ENCODE measurements at regions not wholly inside any gene's neighbourhood (a gene's known extent, or its start where the extent isn't known, plus 50 kb on each side); places are given as distances from the start of the nearest gene placed in this dataset.

GRCh38 chr3:157782236-157782635, 279.0 kb upstream of the VEPH1 start:
- no peak overlapping the region for H3K27ac ChIP-seq (ENCODE audit: low read depth, low read length)
- DNase-seq: no peak
- no peak overlapping the region for H3K4me3 Mint-ChIP-seq
- intact Hi-C loops (cut with micrococcal nuclease): no loop called here
- H3K4me3 ChIP-seq (ENCODE audit: low read length): no peak overlapping the region
- H3K4me1 Mint-ChIP-seq: no peaks in the 10 kb centered on the region
- no peaks in the 10 kb centered on the region for H3K27me3 ChIP-seq (ENCODE audit: control insufficient read depth in 2 of 2, insufficient read depth in 2 of 2, low read length in 2 of 2)
- H3K27me3 Mint-ChIP-seq: peaks cover 0 to 12% (median 0%) of the 10 kb centered on the region in 5 donors
- ChIA-PET POLR2A (no interaction called here), CTCF (no interaction called here)
- ATAC-seq: no peak
- no peaks in the 10 kb centered on the region for H3K9me3 ChIP-seq (ENCODE audit: control insufficient read depth in 2 of 3, low read length in 3 of 3)
- no peaks in the 10 kb centered on the region for H3K4me1 ChIP-seq (ENCODE audit: control insufficient read depth in 2 of 2, insufficient read depth in 2 of 2, low read length in 2 of 2)
- H3K9me3 Mint-ChIP-seq: peaks cover 0 to 26% (median 4%) of the 10 kb centered on the region in 11 donors
- H3K27ac Mint-ChIP-seq: no peak overlapping the region
- H3K36me3 Mint-ChIP-seq: no peaks in the 10 kb centered on the region
- no peaks in the 10 kb centered on the region for H3K36me3 ChIP-seq (ENCODE audit: control insufficient read depth in 2 of 3, insufficient read depth in 3 of 3, low read length in 3 of 3)

DNA sequence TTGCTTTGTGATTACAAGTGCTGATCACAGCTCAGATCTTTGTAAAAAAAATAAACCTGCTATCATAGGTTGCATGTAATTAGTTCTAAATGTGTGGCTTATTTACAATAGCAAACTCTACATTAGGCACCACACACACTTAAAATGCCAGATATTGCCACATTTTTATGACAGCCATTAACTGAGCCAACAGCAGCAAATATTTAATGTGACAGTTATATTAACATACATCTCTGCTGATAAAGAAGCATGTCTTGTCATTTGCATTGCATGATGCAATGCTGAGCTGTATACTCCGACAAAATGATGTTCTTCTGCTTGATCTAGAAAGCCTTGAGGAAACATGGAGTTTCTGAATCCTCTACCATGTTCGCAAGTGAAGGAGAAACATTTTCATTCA, 273.6 kb upstream of the VEPH1 start:
- peaks cover 0 to 12% (median 4%) of the 10 kb centered on the region in 5 donors for H3K27me3 Mint-ChIP-seq

GRCh38 chr3:157775446-157775845, 272.2 kb upstream of the VEPH1 start:
- ChIA-PET POLR2A (no interaction called here), CTCF (no interaction called here)
- no peaks in the 10 kb centered on the region for H3K9me3 ChIP-seq (ENCODE audit: control insufficient read depth in 2 of 3, low read length in 3 of 3)
- Mint-ChIP-seq H3K4me3 (no peak overlapping the region), H3K36me3 (no peaks in the 10 kb centered on the region), H3K27me3 (peaks cover 0 to 8% (median 4%) of the 10 kb centered on the region in 5 donors), H3K4me1 (no peaks in the 10 kb centered on the region), H3K9me3 (peaks cover 0 to 14% (median 1%) of the 10 kb centered on the region in 11 donors), H3K27ac (no peak overlapping the region)
- no peaks in the 10 kb centered on the region for H3K27me3 ChIP-seq (ENCODE audit: control insufficient read depth in 2 of 2, insufficient read depth in 2 of 2, low read length in 2 of 2)
- no peaks in the 10 kb centered on the region for H3K36me3 ChIP-seq (ENCODE audit: control insufficient read depth in 2 of 3, insufficient read depth in 3 of 3, low read length in 3 of 3)
- no peak overlapping the region for H3K27ac ChIP-seq (ENCODE audit: low read depth, low read length)
- no peak for ATAC-seq
- no peaks in the 10 kb centered on the region for H3K4me1 ChIP-seq (ENCODE audit: control insufficient read depth in 2 of 2, insufficient read depth in 2 of 2, low read length in 2 of 2)
- H3K4me3 ChIP-seq (ENCODE audit: low read length): no peak overlapping the region
- intact Hi-C loops (cut with micrococcal nuclease): no loop called here
- DNase-seq: no peak

More for the DNA sequence above, 273.6 kb upstream of the VEPH1 start:
- Histone ChIP-seq H3K4me1 (ENCODE audit: control insufficient read depth in 2 of 2, insufficient read depth in 2 of 2, low read length in 2 of 2) (no peaks in the 10 kb centered on the region), H3K36me3 (ENCODE audit: control insufficient read depth in 2 of 3, insufficient read depth in 3 of 3, low read length in 3 of 3) (no peaks in the 10 kb centered on the region), H3K9me3 (ENCODE audit: control insufficient read depth in 2 of 3, low read length in 3 of 3) (no peaks in the 10 kb centered on the region), H3K27me3 (ENCODE audit: control insufficient read depth in 2 of 2, insufficient read depth in 2 of 2, low read length in 2 of 2) (no peaks in the 10 kb centered on the region), H3K4me3 (ENCODE audit: low read length) (no peak overlapping the region), H3K27ac (ENCODE audit: low read depth, low read length) (no peak overlapping the region)
- no peak for ATAC-seq
- Mint-ChIP-seq H3K36me3 (no peaks in the 10 kb centered on the region), H3K4me3 (no peak overlapping the region), H3K9me3 (peaks cover 0 to 18% (median 1%) of the 10 kb centered on the region in 11 donors), H3K27ac (no peak overlapping the region), H3K4me1 (no peaks in the 10 kb centered on the region)
- no peak for DNase-seq
- CTCF ChIA-PET: no interaction called here
- intact Hi-C loops (cut with micrococcal nuclease): no loop called here
- POLR2A ChIA-PET: no interaction called here

DNA sequence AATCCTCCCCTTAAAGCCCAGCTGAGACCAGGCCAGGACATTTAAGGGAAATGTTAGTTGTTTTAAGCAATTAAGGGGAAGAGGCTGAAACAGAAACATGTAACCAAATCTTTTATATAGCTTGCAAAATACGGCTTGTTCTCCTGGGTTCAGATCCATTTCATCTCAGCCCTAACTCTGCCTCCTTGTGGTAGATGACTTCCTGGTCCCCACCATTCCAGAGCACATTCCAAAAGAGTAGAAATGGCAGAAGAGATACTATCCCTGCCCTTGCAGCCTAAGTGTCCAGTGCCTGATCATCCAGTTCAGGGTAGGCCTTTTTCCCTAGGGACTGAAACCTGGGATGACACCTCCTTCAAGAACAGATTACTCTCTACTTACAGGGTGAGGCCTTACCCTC, 266.2 kb upstream of the VEPH1 start:
- Histone ChIP-seq H3K9me3 (ENCODE audit: control insufficient read depth in 2 of 3, low read length in 3 of 3) (no peaks in the 10 kb centered on the region), H3K36me3 (ENCODE audit: control insufficient read depth in 2 of 3, insufficient read depth in 3 of 3, low read length in 3 of 3) (no peaks in the 10 kb centered on the region), H3K4me3 (ENCODE audit: low read length) (no peak overlapping the region), H3K27me3 (ENCODE audit: control insufficient read depth in 2 of 2, insufficient read depth in 2 of 2, low read length in 2 of 2) (no peaks in the 10 kb centered on the region), H3K4me1 (ENCODE audit: control insufficient read depth in 2 of 2, insufficient read depth in 2 of 2, low read length in 2 of 2) (no peaks in the 10 kb centered on the region), H3K27ac (ENCODE audit: low read depth, low read length) (no peak overlapping the region)
- Mint-ChIP-seq H3K4me1 (no peaks in the 10 kb centered on the region), H3K27ac (no peak overlapping the region), H3K36me3 (no peaks in the 10 kb centered on the region), H3K27me3 (peaks cover 0 to 4% (median 0%) of the 10 kb centered on the region in 5 donors), H3K9me3 (peaks cover 0 to 11% (median under 1%) of the 10 kb centered on the region in 11 donors), H3K4me3 (no peak overlapping the region)
- intact Hi-C loops (cut with micrococcal nuclease): no loop called here
- ATAC-seq: no peak
- ChIA-PET CTCF (no interaction called here), POLR2A (no interaction called here)
- DNase-seq: no peak

- no peaks in the 10 kb centered on the region for H3K36me3 ChIP-seq (ENCODE audit: control insufficient read depth in 2 of 3, insufficient read depth in 3 of 3, low read length in 3 of 3)
- no peaks in the 10 kb centered on the region for H3K4me1 ChIP-seq (ENCODE audit: control insufficient read depth in 2 of 2, insufficient read depth in 2 of 2, low read length in 2 of 2)
- Mint-ChIP-seq H3K27me3 (no peaks in the 10 kb centered on the region), H3K4me3 (no peak overlapping the region), H3K36me3 (no peaks in the 10 kb centered on the region), H3K27ac (no peak overlapping the region), H3K4me1 (no peaks in the 10 kb centered on the region), H3K9me3 (peaks cover 0 to 6% (median 2%) of the 10 kb centered on the region in 11 donors)
- POLR2A ChIA-PET: interaction anchor here (0.6 kb wide), 1 partner anchor 619 kb away, joined by 3 read pairs; no protein-coding TSS in a partner anchor
- DNase-seq (no peak), ATAC-seq (no peak)
- CTCF ChIA-PET: no interaction called here
- H3K4me3 ChIP-seq (ENCODE audit: low read length): no peak overlapping the region
- no peak overlapping the region for H3K27ac ChIP-seq (ENCODE audit: low read depth, low read length)
- intact Hi-C loops (cut with micrococcal nuclease): no loop called here
- no peaks in the 10 kb centered on the region for H3K27me3 ChIP-seq (ENCODE audit: control insufficient read depth in 2 of 2, insufficient read depth in 2 of 2, low read length in 2 of 2)
- H3K9me3 ChIP-seq (ENCODE audit: control insufficient read depth in 2 of 3, low read length in 3 of 3): no peaks in the 10 kb centered on the region
These were observed 264.4 kb upstream of the VEPH1 start for GRCh38 chr3:157767607-157768006.

GRCh38 chr3:157763644-157764043, 260.4 kb upstream of the VEPH1 start:
- H3K4me1 Mint-ChIP-seq: no peaks in the 10 kb centered on the region
- no peak for ATAC-seq
- CTCF ChIA-PET: no interaction called here
- Histone ChIP-seq H3K4me3 (ENCODE audit: low read length) (no peak overlapping the region), H3K27me3 (ENCODE audit: control insufficient read depth in 2 of 2, insufficient read depth in 2 of 2, low read length in 2 of 2) (no peaks in the 10 kb centered on the region), H3K27ac (ENCODE audit: low read depth, low read length) (no peak overlapping the region), H3K9me3 (ENCODE audit: control insufficient read depth in 2 of 3, low read length in 3 of 3) (no peaks in the 10 kb centered on the region), H3K36me3 (ENCODE audit: control insufficient read depth in 2 of 3, insufficient read depth in 3 of 3, low read length in 3 of 3) (no peaks in the 10 kb centered on the region), H3K4me1 (ENCODE audit: control insufficient read depth in 2 of 2, insufficient read depth in 2 of 2, low read length in 2 of 2) (no peaks in the 10 kb centered on the region)
- H3K9me3 Mint-ChIP-seq: peaks cover 0 to 5% (median 2%) of the 10 kb centered on the region in 11 donors
- intact Hi-C loops (cut with micrococcal nuclease): no loop called here
- H3K27me3 Mint-ChIP-seq: no peaks in the 10 kb centered on the region
- POLR2A ChIA-PET: no interaction called here
- no peaks in the 10 kb centered on the region for H3K36me3 Mint-ChIP-seq
- no peak for DNase-seq
- no peak overlapping the region for H3K4me3 Mint-ChIP-seq
- no peak overlapping the region for H3K27ac Mint-ChIP-seq

DNA sequence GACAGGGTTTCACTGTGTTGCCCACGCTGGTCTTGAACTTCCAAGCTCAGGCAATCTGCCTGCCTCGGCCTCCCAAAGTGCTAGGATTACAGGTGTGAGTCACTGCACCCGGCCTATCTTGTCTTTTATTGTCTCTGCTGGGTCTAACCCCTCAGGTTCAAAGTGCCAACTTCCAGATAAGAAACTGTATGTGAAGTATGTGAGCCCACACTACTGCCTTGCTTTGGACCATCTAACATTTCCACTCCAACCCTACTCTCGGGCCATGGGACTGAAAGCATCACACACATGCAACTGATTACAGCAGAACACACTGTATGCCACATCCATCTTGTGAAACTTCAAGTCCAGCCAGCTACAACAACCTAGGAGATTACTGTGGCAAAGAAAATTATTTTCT, 256.1 kb upstream of the VEPH1 start:
- H3K4me3 Mint-ChIP-seq: no peak overlapping the region
- H3K27me3 Mint-ChIP-seq: no peaks in the 10 kb centered on the region
- no peak for ATAC-seq
- H3K4me1 ChIP-seq (ENCODE audit: control insufficient read depth in 2 of 2, insufficient read depth in 2 of 2, low read length in 2 of 2): no peaks in the 10 kb centered on the region
- no peak overlapping the region for H3K27ac ChIP-seq (ENCODE audit: low read depth, low read length)
- intact Hi-C loops (cut with micrococcal nuclease): no loop called here
- H3K4me3 ChIP-seq (ENCODE audit: low read length): no peak overlapping the region
- H3K36me3 ChIP-seq (ENCODE audit: control insufficient read depth in 2 of 3, insufficient read depth in 3 of 3, low read length in 3 of 3): no peaks in the 10 kb centered on the region
- no peaks in the 10 kb centered on the region for H3K36me3 Mint-ChIP-seq
- no peak overlapping the region for H3K27ac Mint-ChIP-seq
- ChIA-PET POLR2A (no interaction called here), CTCF (no interaction called here)
- no peaks in the 10 kb centered on the region for H3K4me1 Mint-ChIP-seq
- H3K27me3 ChIP-seq (ENCODE audit: control insufficient read depth in 2 of 2, insufficient read depth in 2 of 2, low read length in 2 of 2): no peaks in the 10 kb centered on the region
- no peaks in the 10 kb centered on the region for H3K9me3 ChIP-seq (ENCODE audit: control insufficient read depth in 2 of 3, low read length in 3 of 3)
- no peak for DNase-seq
- peaks cover 0 to 4% (median 0%) of the 10 kb centered on the region in 11 donors for H3K9me3 Mint-ChIP-seq

All from naive thymus-derived CD4-positive, alpha-beta T cell (primary cell).